ENCODE measurements at regions not wholly inside any gene's neighbourhood (a gene's known extent, or its start where the extent isn't known, plus 50 kb on each side); places are given as distances from the start of the nearest gene placed in this dataset.
"Not testable (repeated sequence)": the region's sequence is repeated elsewhere in the genome, so short reads cannot be mapped to it uniquely, and the experiment has no call there.

DNA sequence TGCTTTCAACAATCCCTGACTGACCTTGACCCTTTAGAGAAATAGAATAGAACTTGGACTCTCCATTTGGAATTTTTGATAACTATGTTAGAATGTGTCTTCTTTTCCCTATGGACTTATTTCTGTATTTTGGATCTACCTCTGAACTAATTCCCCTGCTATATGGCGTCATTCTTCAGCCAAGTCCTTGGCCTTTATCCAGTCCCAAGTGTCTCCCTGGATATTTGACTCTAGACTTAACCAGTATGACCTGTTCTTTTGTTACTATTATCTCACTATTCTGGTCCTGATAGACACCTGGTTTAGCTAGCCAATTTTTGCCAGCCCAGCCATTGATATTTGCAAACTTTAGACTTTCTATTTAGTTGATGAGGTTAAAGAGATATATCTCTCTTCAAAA, 186.8 kb downstream of the KCNS3 start:
- no peak for DNase-seq

DNA sequence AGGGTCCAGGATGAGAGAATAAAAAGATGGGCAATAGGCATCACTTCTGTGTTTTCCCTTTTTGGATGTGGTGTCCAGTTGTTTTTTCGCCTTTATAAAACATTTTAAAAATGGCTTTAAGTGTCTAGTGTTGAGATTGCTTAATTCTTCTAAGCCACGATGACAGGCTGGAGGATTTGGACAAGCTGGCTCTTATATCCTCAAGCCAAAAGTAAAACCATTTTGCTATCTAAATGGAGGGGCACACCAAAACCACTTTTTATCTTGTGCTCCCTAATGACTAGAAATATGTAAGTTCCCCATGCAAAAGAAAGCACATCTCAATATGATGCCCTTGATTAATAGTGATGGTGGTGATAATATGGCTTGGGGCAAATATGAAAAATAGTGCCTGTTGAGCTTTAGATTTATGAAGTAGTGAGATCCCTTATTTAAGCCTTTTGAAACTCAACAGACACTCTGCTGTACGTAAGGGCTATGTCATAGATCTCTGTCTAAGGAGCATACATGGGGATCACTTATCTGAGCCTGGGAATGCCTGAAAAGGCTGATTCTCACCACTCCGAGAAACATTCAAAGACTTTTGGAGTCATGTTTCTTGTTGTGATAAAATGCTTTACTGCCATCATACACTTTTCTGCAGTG, 185.5 kb downstream of the KCNS3 start:
- no peak for DNase-seq

DNA sequence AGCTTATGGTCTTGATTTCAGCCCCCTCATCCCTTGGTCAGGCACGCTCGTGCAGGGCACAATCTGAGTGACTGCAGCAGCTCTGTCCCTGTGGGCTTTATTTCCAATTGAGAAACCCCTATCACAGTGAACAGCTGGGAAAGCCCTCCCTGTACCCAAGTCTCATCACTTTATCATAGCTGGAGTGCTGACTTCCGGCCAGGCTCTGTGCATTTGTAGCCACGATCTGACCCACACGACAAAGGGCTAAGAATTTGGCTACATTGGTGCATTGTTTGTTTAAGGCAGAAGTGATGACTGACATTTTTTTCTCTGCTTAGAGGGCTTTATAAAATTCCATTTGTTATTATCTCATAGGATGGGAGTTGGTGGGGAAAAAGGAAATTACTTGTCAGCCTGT, 184.4 kb downstream of the KCNS3 start:
- no peak for DNase-seq

DNA sequence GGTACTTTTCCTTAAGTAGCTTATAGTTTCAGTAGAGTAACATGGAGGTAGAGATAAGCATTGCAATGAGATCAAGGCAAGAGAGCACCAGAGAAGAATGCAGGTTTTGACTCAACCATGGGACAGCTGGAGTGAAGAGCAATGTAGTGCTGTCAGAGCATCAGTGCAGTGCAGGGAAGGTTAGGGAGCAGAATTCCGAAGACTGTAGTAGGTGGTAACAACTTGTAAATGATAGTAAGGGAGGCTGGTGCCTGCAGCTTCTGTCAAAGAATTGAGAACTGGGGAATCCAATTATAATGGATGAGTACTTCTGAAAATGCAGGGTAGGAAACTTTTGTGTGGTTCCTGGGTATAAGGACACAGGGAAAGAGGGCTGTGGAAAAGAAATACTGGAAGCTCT, 183.2 kb downstream of the KCNS3 start:
- DNase-seq, result no peak

GRCh38 chr2:18057657-18058056, 179.2 kb downstream of the KCNS3 start:
- no peak for DNase-seq

DNA sequence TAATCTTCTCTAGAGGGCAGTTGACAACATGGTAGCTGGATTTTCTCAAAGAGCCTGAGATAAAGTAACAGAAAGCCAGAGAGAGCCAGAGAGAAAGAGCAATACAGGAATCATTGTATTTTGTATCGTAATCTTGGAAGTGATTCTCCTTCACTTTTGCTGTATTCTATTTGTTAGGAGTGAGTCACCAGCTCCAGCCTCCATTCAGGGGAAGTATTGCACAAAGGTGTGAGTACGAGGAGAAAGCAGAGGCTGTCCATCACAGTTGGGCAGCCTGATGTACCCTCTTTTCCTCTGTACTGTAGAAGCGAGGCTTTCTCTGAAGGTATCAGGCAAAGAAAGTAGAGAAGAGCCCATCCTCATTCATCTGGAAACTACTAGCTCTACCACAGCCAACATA, 176.8 kb downstream of the KCNS3 start:
- no peak for DNase-seq

GRCh38 chr2:18050001-18050400, 171.5 kb downstream of the KCNS3 start:
- DNase-seq, result no peak

- no peak for DNase-seq
Measured at GRCh38 chr2:18049325-18049724, 170.9 kb downstream of the KCNS3 start.

- DNase-seq, result no peak
Measured at GRCh38 chr2:18047896-18048657, 169.6 kb downstream of the KCNS3 start.

GRCh38 chr2:18047213-18047611, 168.7 kb downstream of the KCNS3 start:
- no peak for DNase-seq

GRCh38 chr2:18046558-18047212, 168.2 kb downstream of the KCNS3 start:
- DNase-seq, result no peak

DNA sequence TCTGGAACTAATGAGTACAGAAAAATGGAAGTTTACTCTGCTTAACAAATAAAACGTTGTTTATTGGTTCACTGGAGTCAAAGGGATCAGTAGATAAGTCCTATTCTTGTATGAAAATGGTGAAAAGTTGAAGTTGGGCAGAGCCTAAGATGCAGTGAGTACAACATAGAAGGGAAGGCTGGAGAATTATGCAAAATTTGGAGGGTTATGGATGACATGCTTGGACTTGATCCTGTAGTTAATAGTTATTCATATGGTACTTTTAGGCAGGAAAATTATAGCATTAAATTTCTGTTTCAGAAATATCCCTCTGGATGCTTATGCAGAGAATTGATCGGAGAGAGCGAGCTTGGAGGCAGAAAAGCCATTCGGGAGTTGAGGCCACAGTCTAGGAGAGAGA, 167.6 kb downstream of the KCNS3 start:
- no peak for DNase-seq

DNA sequence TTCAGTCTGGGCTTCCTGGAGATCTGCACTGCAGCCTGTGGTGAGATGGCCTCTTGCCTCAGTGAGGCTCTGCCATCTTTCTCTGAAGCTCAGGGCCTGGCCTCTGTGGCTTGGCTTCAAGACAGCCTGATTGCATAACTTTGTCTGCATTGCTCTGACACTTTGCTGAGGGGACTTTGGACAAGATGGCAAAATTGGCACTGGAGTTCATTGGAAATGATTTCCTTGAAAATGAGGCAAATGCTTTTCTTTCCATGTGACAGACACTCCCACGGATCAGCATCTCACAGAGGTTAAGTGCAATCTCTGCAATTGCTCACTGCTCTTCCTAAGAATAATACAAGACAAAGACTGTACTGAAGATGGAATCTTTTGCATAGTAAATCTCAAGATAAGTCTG, 166.8 kb downstream of the KCNS3 start:
- DNase-seq, result no peak

DNA sequence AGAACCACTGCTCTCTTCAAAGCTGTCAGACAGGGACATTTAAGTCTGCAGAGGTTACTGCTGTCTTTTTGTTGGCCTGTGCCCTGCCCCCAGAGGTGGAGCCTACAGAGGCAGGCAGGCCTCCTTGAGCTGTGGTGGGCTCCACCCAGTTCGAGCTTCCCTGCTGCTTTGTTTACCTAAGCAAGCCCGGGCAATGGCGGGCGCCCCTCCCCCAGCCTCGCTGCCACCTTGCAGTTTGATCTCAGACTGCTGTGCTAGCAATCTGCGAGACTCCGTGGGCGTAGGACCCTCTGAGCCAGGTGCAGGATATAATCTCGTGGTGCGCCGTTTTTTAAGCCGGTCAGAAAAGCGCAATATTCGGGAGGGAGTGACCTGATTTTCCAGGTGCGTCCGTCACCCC, 138.9 kb downstream of the KCNS3 start:
- not testable (repeated sequence) for DNase-seq

- DNase-seq, result no peak
Measured at GRCh38 chr2:18009891-18010290, 131.4 kb downstream of the KCNS3 start.

- DNase-seq, result no peak
Measured at GRCh38 chr2:18005411-18005810, 126.9 kb downstream of the KCNS3 start.

GRCh38 chr2:18001671-18002070, 123.2 kb downstream of the KCNS3 start:
- no peak for DNase-seq

GRCh38 chr2:17996978-17997377, 118.5 kb downstream of the KCNS3 start:
- DNase-seq, result no peak

- DNase-seq, result no peak
Measured at GRCh38 chr2:17995593-17995992, 117.1 kb downstream of the KCNS3 start.
